GM23338 (cell line): ENCODE measurements at regions not wholly inside any gene's neighbourhood (a gene's known extent, or its start where the extent isn't known, plus 50 kb on each side); places are given as distances from the start of the nearest gene placed in this dataset.

Experiments used
- EZH2 ChIP-seq: fragments of 200-600 bp; sonication (generic); IDR thresholded peaks from one replicate; pipeline ENCODE4 v1.8.0; 2017; ENCODE audit warnings: antibody characterized with exemption, mild to moderate bottlenecking, low read depth; ENCODE audit not compliant: unreplicated experiment
- EZH2phosphoT487 ChIP-seq: fragments of 200-600 bp; sonication (generic); IDR thresholded peaks from one replicate; pipeline ENCODE4 v1.8.1; 2018; ENCODE audit warnings: antibody characterized with exemption; ENCODE audit not compliant: unreplicated experiment
- JUNB ChIP-seq: IDR thresholded peaks from one replicate; pipeline ENCODE4 v1.6.1; 2016; ENCODE audit warnings: antibody characterized with exemption; ENCODE audit not compliant: unreplicated experiment
- POLR2AphosphoS5 ChIP-seq: IDR thresholded peaks from 2 replicates; pipeline ENCODE4 v1.6.1; 2016; ENCODE audit warnings: antibody characterized with exemption, low read depth
- STAT1 ChIP-seq: IDR thresholded peaks from one replicate; pipeline ENCODE4 v1.6.1; 2016; ENCODE audit warnings: antibody characterized with exemption; ENCODE audit not compliant: unreplicated experiment
- ZNF114 ChIP-seq: fragments of 250-450 bp; sonication (Bioruptor Pico); IDR thresholded peaks from 2 replicates; pipeline ENCODE4 v1.5.0; 2020; ENCODE audit warnings: mild to moderate bottlenecking, moderate library complexity
- ZNF331 ChIP-seq: fragments of 250-450 bp; sonication (Bioruptor Pico); IDR thresholded peaks from 2 replicates; pipeline ENCODE4 v1.5.0; 2020; ENCODE audit warnings: low read depth, mild to moderate bottlenecking, moderate library complexity
- ZNF462 ChIP-seq: fragments of 250-450 bp; sonication (Bioruptor Pico); IDR thresholded peaks from 2 replicates; pipeline ENCODE4 v1.5.0; 2020; ENCODE audit warnings: mild to moderate bottlenecking, moderate library complexity
- TF ChIP-seq, protein P1 (sequence below), 2 experiments: fragments of 200-600 bp in 1 of 2; sonication (generic) in 1 of 2; conservative IDR thresholded peaks; 2 replicates each; pipeline versions ENCODE4 v1.5.1 to v1.6.1; 2016 to 2017; ENCODE audit warnings: antibody characterized with exemption in 2 of 2, low read depth in 2 of 2, mild to moderate bottlenecking in 2 of 2, moderate library complexity in 1 of 2
- TF ChIP-seq, protein P2 (sequence below): IDR thresholded peaks from 2 replicates; pipeline ENCODE4 v1.6.1; 2016; ENCODE audit warnings: antibody characterized with exemption

DNA sequence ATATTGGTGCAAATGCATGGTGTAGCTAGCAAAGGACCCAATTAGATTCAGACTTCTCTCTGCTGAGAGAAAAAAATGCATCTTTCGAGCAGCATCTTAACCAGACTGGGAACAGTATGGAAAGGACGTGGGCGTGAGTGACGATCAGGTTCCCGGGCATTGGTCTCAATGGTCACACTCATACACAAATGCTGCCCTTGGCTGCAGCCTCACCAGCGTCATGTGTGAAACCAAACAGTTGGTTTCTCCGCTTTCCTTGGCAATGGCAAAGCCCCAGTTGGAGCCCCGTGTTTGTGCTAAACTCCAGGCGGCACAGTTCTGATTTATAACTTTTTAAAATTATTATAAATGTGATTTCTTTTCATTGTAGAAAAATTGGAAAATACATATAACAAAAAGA is 237.8 kb downstream of the SEC61B start (continued):
- TF ChIP-seq ZNF462 (CRISPR knock-in tag), result no peak
- TF ChIP-seq ZNF114 (CRISPR knock-in tag), result no peak
- TF ChIP-seq EZH2, result no peak
- TF ChIP-seq, protein P1, sequence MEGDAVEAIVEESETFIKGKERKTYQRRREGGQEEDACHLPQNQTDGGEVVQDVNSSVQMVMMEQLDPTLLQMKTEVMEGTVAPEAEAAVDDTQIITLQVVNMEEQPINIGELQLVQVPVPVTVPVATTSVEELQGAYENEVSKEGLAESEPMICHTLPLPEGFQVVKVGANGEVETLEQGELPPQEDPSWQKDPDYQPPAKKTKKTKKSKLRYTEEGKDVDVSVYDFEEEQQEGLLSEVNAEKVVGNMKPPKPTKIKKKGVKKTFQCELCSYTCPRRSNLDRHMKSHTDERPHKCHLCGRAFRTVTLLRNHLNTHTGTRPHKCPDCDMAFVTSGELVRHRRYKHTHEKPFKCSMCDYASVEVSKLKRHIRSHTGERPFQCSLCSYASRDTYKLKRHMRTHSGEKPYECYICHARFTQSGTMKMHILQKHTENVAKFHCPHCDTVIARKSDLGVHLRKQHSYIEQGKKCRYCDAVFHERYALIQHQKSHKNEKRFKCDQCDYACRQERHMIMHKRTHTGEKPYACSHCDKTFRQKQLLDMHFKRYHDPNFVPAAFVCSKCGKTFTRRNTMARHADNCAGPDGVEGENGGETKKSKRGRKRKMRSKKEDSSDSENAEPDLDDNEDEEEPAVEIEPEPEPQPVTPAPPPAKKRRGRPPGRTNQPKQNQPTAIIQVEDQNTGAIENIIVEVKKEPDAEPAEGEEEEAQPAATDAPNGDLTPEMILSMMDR (conservative IDR thresholded peaks at IDR 0.05; ENCODE audit: low read depth in 2 of 2), result no peak
- no peak for TF ChIP-seq JUNB
- no peak for TF ChIP-seq STAT1
- TF ChIP-seq, protein P2, sequence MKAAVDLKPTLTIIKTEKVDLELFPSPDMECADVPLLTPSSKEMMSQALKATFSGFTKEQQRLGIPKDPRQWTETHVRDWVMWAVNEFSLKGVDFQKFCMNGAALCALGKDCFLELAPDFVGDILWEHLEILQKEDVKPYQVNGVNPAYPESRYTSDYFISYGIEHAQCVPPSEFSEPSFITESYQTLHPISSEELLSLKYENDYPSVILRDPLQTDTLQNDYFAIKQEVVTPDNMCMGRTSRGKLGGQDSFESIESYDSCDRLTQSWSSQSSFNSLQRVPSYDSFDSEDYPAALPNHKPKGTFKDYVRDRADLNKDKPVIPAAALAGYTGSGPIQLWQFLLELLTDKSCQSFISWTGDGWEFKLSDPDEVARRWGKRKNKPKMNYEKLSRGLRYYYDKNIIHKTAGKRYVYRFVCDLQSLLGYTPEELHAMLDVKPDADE, result no peak
- TF ChIP-seq ZNF331, result no peak
- no peak for TF ChIP-seq EZH2phosphoT487
- TF ChIP-seq POLR2AphosphoS5, result no peak
